Right kidney (tissue), 1 donor: ENCODE measurements at regions not wholly inside any gene's neighbourhood (a gene's known extent, or its start where the extent isn't known, plus 50 kb on each side); places are given as distances from the start of the nearest gene placed in this dataset.

Experiments used
- DNase-seq: peaks from one replicate; pipeline ENCODE4 v3.0.0-alpha.2; 2016

GRCh38 chr11:92276773-92277172 is 52.2 kb downstream of the FAT3 start:
- DNase-seq, result no peak

DNA sequence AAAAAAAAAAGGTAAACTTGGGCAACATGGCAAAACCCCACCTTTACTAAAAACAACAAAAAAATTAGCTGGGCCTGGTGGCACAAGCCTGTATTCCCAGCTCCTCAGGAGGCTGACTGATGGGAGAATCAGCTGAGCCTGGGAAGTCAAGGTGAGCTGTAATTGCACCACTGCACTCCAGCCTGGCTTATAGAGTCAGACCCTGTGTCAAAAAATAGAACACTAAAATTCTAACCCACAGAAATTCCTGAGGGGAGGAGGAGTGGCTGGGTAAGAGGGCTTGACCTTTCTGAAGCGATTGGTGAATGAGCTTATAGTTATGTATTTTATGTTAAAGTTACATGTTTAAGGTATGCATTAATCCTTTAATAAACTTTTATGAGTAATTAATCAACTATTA is 53.3 kb downstream of the FAT3 start:
- DNase-seq, result no peak

DNA sequence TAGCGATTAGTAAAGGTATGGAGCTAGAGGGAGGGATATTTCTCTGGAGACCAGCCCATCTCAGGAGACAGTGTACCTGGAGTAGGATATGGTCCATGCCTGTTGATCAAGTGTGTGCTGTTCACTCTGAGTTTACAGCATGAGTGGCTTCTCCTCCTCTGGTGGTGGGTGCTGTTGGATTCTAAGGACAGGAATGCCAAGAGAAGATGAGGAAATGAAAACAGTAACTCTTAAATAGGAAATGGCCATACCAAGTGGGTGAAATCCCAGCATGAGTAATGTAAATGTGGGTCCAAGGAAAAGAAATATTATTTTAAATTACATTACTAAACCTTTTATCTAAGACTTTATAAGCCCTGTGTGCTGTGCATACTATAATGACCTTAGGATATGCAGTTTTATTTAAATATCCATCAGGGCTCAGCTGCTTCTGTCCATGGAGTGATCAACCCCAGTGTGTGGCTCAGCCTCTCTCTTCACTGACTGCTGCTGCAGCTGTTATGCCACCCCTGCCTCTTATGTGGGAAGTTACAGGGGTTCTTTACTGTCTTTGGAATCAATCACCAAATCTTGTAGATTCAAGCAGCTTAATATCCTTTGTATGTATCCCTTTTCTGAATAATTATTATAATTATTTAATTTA is 54.3 kb downstream of the FAT3 start:
- no peak for DNase-seq

- DNase-seq, result no peak
These were observed 59.5 kb downstream of the FAT3 start for GRCh38 chr11:92284107-92284506.

DNA sequence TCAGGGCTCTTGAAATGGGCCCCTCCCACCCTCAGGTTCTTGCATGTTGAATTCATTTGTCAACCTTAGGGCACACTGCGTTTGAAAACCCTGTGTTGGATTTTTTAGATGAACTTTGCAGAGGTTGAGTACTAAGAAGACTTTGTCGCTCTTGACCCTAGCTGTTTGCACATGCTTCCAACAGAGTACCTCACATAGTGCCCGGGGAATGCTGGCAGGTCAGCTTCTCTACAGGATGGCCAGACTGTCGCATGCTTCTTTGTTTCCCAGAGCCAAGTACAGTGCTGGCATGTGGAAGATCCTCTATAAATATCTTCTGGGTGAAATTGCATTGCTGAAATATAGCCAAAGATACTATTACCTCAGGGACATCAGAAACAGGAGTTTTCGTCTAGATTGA is 59.9 kb downstream of the FAT3 start:
- no peak for DNase-seq

GRCh38 chr11:92285776-92286175 is 61.2 kb downstream of the FAT3 start:
- DNase-seq, result no peak

DNA sequence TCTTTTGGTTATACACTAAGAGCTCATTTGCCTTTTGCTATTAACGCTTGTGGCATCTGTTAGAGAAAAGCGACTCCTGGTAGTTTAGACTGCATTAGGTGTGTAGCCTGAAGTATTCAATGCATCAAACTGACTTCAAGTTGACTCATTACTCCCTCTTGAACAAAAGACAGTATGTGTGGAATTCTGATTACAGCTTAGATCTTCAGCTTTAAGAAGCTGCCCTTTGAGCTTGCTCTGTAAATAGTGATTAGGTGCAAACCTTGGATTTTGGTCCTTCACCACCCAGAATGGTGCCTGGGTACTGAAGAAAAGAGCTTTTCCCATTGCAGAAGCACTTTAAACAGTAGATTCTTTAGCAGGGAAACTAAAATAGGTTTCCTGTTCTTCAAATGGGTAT is 62.1 kb downstream of the FAT3 start:
- DNase-seq, result no peak

GRCh38 chr11:92295175-92296137 is 70.8 kb downstream of the FAT3 start:
- DNase-seq, result no peak

- no peak for DNase-seq
These were observed 71.5 kb downstream of the FAT3 start for GRCh38 chr11:92296138-92296515.

DNA sequence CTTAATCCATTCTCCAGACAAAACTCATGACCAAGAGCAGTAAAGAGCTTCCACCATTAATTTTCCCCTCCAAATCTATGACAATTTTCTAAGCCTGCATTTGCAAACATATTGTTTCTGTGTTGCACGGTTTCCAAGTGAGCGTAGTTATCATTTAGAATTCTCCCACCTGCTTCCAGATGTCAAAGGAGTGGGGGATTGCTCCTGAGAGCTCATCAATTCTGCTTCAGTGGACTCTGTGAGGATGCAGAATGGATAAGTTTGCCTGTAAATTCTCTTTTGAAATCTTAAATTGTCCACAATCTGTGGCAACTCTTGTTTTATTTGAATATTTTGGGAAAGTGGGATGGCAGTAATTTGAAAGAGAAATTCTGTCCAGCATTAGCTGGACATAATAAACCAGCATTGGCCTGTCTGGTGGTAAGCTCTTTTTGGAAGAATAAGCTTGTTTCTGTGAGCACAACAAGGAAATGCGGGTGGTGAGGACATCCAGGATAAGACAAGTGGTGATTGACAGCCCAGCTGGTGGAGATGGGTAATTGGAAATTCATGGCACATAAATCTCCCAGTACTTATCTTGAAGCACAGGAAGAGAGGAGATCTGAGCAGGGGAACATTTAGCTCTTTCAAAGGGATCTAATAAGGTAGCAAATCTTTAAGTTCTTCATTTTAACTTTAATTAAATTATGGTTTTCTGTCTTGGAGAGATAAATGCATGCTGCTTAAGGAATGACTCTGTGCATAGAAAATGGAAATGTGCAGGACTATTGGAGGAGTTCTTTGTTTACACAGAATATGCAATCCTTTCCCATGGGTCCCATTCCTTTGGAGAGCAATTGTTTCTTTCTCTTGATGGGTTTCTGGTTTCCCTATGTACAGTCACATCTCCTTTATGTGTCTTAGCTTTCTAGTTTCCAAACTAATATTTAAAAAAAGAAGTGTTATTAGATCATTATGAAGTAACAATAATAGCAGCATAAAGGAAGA is 73.2 kb downstream of the FAT3 start:
- no peak for DNase-seq

GRCh38 chr11:92300876-92301275 is 76.3 kb downstream of the FAT3 start:
- no peak for DNase-seq

- DNase-seq, result no peak
These were observed 78.2 kb downstream of the FAT3 start for GRCh38 chr11:92302770-92303169.

GRCh38 chr11:92304271-92304670 is 79.7 kb downstream of the FAT3 start:
- no peak for DNase-seq

GRCh38 chr11:92306966-92307510 is 82.4 kb downstream of the FAT3 start:
- DNase-seq, result no peak

GRCh38 chr11:92308366-92308765 is 83.7 kb downstream of the FAT3 start:
- no peak for DNase-seq

- DNase-seq, result no peak
These were observed 87.2 kb downstream of the FAT3 start for GRCh38 chr11:92311616-92312449.

DNA sequence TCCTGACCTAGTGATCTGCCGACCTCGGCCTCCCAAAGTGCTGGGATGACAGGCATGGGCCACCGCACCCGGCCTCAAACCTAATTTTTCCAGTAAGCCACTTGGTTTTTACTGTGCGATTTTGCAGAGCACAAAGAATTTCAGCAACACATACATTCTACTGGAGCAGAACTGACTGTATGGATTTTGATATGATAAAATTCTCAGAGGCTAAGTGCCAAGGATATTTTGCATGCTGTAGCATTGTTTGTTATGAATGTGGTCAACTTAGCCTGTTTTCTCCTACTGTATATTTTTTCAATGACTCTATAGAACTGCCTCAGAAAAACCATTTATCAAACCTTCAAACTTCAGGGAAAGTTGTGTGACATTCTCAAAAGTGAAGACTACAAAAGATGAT is 89.2 kb downstream of the FAT3 start:
- no peak for DNase-seq

DNA sequence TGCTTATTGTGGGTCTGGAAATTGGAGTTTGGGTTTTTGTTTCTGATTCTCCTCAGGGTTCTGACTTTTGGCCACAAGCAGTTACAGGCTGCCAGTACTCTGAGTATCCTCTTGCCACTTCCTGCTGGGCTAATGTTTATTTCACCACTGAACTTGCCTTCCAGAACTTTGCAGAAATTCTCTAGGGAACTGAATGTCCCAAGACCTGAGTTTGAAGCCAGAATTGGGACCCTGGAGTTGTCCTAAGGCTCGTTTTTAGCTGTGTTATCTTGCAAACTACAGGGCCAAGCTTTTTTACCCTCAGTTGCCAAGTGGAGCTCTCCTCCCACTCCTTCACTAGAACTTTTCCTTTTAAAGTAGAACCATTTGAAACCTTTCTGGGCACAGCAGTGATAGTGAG is 89.9 kb downstream of the FAT3 start:
- DNase-seq, result no peak

DNA sequence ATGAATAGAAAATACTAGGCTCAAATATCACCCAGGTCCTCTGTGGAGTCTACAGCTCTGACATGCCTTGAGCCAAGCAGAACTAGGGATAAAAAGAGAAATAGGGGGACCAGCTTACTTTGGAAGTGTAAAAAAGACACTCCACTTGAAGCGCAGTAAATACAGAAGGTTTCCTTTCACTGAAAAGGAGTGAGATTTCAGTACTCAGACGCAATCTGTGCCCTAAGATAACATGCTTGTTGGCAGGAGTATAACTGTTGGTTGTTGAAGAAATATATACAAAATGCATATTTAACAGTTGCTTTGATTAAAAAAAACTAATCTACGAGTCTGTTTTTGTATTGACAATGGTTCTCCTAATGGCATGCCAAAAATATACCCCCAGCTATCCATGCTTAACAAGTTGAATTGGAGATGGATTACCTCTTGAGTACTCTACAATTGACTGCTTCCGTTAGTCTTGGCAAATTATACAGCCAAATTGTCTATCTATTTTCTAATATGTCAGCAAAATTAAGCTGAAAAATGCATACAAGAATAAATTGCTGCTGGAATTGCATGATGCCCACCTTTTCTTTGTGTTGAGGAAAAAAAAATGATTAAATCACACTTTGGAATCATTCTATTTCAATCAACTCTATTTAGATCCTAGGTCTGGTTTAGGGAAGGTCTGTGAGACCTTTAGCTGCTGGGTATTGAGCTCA is 91.6 kb downstream of the FAT3 start:
- no peak for DNase-seq

DNA sequence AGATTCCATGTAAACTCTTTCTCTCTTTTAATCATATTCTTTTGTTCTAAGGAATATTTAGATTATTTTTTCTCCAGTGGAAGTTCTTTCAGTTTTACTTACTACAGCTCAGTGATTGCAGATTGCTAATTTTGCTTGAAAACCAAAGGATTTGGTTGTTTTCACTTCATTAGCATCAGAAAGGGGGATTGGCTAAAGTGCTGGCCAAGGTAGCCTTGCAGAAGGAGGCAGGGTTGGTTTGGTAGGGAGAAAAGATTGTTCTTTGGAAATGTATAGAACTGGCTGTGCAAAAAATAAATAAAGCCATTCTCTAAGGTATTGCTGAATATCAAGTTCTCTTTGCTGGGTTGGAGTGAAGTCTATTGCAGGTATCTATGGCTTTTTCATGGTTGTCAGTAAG is 92.6 kb downstream of the FAT3 start:
- no peak for DNase-seq

- no peak for DNase-seq
These were observed 93.1 kb downstream of the FAT3 start for GRCh38 chr11:92317721-92318120.
